Epithelial cell of esophagus (primary cell): ENCODE measurements at regions not wholly inside any gene's neighbourhood (a gene's known extent, or its start where the extent isn't known, plus 50 kb on each side); places are given as distances from the start of the nearest gene placed in this dataset.

Experiments
- DNase-seq: peaks from one replicate; pipeline ENCODE4 v3.0.0; 2010; ENCODE audit warnings: low read depth
- H3K4me3 ChIP-seq: 2 replicates; pipeline ENCODE4 v1.5.1; 2011; ENCODE audit warnings: mild to moderate bottlenecking, low read length, control low read depth
- CTCF ChIP-seq: IDR thresholded peaks from 2 replicates; pipeline ENCODE4 v1.5.1; 2011; ENCODE audit warnings: low read depth, mild to moderate bottlenecking, low read length, control low read depth, inconsistent platforms; ENCODE audit not compliant: insufficient read depth; ENCODE audit errors: missing control alignments

GRCh38 chr7:46720761-46721160, 799.7 kb upstream of the IGFBP3 start:
- no peak overlapping the region for H3K4me3 ChIP-seq

GRCh38 chr7:46719616-46720015, 798.5 kb upstream of the IGFBP3 start:
- no peak for DNase-seq
- H3K4me3 ChIP-seq: no peak overlapping the region
- TF ChIP-seq CTCF: no peak

More at GRCh38 chr7:46720761-46721160, 799.7 kb upstream of the IGFBP3 start:
- no peak for DNase-seq
- TF ChIP-seq CTCF: no peak

- no peak for DNase-seq
- H3K4me3 ChIP-seq: no peak overlapping the region
- TF ChIP-seq CTCF: no peak
These were observed 795.9 kb upstream of the IGFBP3 start for GRCh38 chr7:46716926-46717325.

GRCh38 chr7:46715579-46715978, 794.5 kb upstream of the IGFBP3 start:
- peak; percentile 50 for DNase-seq
- no peak for TF ChIP-seq CTCF
- no peak overlapping the region for H3K4me3 ChIP-seq

GRCh38 chr7:46714904-46715303, 793.8 kb upstream of the IGFBP3 start:
- no peak for DNase-seq
- no peak overlapping the region for H3K4me3 ChIP-seq
- TF ChIP-seq CTCF: no peak

GRCh38 chr7:46713868-46714596, 793.0 kb upstream of the IGFBP3 start:
- H3K4me3 ChIP-seq: no peak overlapping the region
- DNase-seq: no peak
- TF ChIP-seq CTCF: no peak

- H3K4me3 ChIP-seq: no peak overlapping the region
- TF ChIP-seq CTCF: no peak
- peak; percentile 45 for DNase-seq
These were observed 789.9 kb upstream of the IGFBP3 start for GRCh38 chr7:46710927-46711326.
